ENCODE measurements at regions not wholly inside any gene's neighbourhood (a gene's known extent, or its start where the extent isn't known, plus 50 kb on each side); places are given as distances from the start of the nearest gene placed in this dataset.

GRCh38 chr2:180743401-180743800 is 237.0 kb upstream of the UBE2E3 start:
- DNase-seq: no peak
- no peaks in the 10 kb centered on the region for H3K9me3 ChIP-seq (ENCODE audit: control insufficient read depth, low read depth, low read length)
- no peaks in the 10 kb centered on the region for H3K36me3 ChIP-seq (ENCODE audit: control insufficient read depth, insufficient read depth, low read length)
- no peak overlapping the region for H3K27ac ChIP-seq (ENCODE audit: low read length)
- H3K4me3 ChIP-seq (ENCODE audit: low read length): no peak overlapping the region
- H3K4me1 ChIP-seq (ENCODE audit: control insufficient read depth, insufficient read depth, low read length): no peaks in the 10 kb centered on the region
- no peaks in the 10 kb centered on the region for H3K27me3 ChIP-seq (ENCODE audit: control insufficient read depth, insufficient read depth, low read length)
- WGBS (ENCODE audit: insufficient coverage, low lambda C conversion rate): 100% methylated on average over 1 of the region's 3 CpGs

GRCh38 chr2:180742801-180743200 is 237.6 kb upstream of the UBE2E3 start:
- no peaks in the 10 kb centered on the region for H3K4me1 ChIP-seq (ENCODE audit: control insufficient read depth, insufficient read depth, low read length)
- DNase-seq: no peak
- WGBS (ENCODE audit: insufficient coverage, low lambda C conversion rate): 31% methylated on average over 4 of the region's 4 CpGs
- H3K27ac ChIP-seq (ENCODE audit: low read length): no peak overlapping the region
- H3K36me3 ChIP-seq (ENCODE audit: control insufficient read depth, insufficient read depth, low read length): no peaks in the 10 kb centered on the region
- H3K9me3 ChIP-seq (ENCODE audit: control insufficient read depth, low read depth, low read length): no peaks in the 10 kb centered on the region
- H3K27me3 ChIP-seq (ENCODE audit: control insufficient read depth, insufficient read depth, low read length): no peaks in the 10 kb centered on the region
- no peak overlapping the region for H3K4me3 ChIP-seq (ENCODE audit: low read length)

GRCh38 chr2:180739070-180739469 is 241.3 kb upstream of the UBE2E3 start:
- Histone ChIP-seq H3K4me3 (ENCODE audit: low read length) (no peak overlapping the region), H3K27me3 (ENCODE audit: control insufficient read depth, insufficient read depth, low read length) (no peaks in the 10 kb centered on the region), H3K27ac (ENCODE audit: low read length) (no peak overlapping the region), H3K4me1 (ENCODE audit: control insufficient read depth, insufficient read depth, low read length) (no peaks in the 10 kb centered on the region), H3K36me3 (ENCODE audit: control insufficient read depth, insufficient read depth, low read length) (no peaks in the 10 kb centered on the region), H3K9me3 (ENCODE audit: control insufficient read depth, low read depth, low read length) (no peaks in the 10 kb centered on the region)
- WGBS (ENCODE audit: insufficient coverage, low lambda C conversion rate): no CpG with 5 or more reads among the region's 1 CpG
- DNase-seq: no peak

- H3K4me3 ChIP-seq (ENCODE audit: low read length): no peak overlapping the region
- no peaks in the 10 kb centered on the region for H3K9me3 ChIP-seq (ENCODE audit: control insufficient read depth, low read depth, low read length)
- H3K4me1 ChIP-seq (ENCODE audit: control insufficient read depth, insufficient read depth, low read length): no peaks in the 10 kb centered on the region
- DNase-seq: no peak
- no peaks in the 10 kb centered on the region for H3K36me3 ChIP-seq (ENCODE audit: control insufficient read depth, insufficient read depth, low read length)
- no peak overlapping the region for H3K27ac ChIP-seq (ENCODE audit: low read length)
- H3K27me3 ChIP-seq (ENCODE audit: control insufficient read depth, insufficient read depth, low read length): no peaks in the 10 kb centered on the region
- WGBS (ENCODE audit: insufficient coverage, low lambda C conversion rate): no CpG with 5 or more reads among the region's 2 CpGs
These were observed 244.6 kb upstream of the UBE2E3 start for GRCh38 chr2:180735799-180736198.

GRCh38 chr2:180734382-180734781 is 246.0 kb upstream of the UBE2E3 start:
- Histone ChIP-seq H3K4me3 (ENCODE audit: low read length) (no peak overlapping the region), H3K9me3 (ENCODE audit: control insufficient read depth, low read depth, low read length) (no peaks in the 10 kb centered on the region), H3K27ac (ENCODE audit: low read length) (no peak overlapping the region), H3K4me1 (ENCODE audit: control insufficient read depth, insufficient read depth, low read length) (no peaks in the 10 kb centered on the region), H3K36me3 (ENCODE audit: control insufficient read depth, insufficient read depth, low read length) (no peaks in the 10 kb centered on the region), H3K27me3 (ENCODE audit: control insufficient read depth, insufficient read depth, low read length) (no peaks in the 10 kb centered on the region)
- no peak for DNase-seq

- no peak for DNase-seq
- WGBS (ENCODE audit: insufficient coverage, low lambda C conversion rate): no CpG with 5 or more reads among the region's 1 CpG
- H3K4me3 ChIP-seq (ENCODE audit: low read length): no peak overlapping the region
- no peaks in the 10 kb centered on the region for H3K36me3 ChIP-seq (ENCODE audit: control insufficient read depth, insufficient read depth, low read length)
- H3K27me3 ChIP-seq (ENCODE audit: control insufficient read depth, insufficient read depth, low read length): no peaks in the 10 kb centered on the region
- no peaks in the 10 kb centered on the region for H3K4me1 ChIP-seq (ENCODE audit: control insufficient read depth, insufficient read depth, low read length)
- H3K9me3 ChIP-seq (ENCODE audit: control insufficient read depth, low read depth, low read length): no peaks in the 10 kb centered on the region
- no peak overlapping the region for H3K27ac ChIP-seq (ENCODE audit: low read length)
These were observed 247.1 kb upstream of the UBE2E3 start for GRCh38 chr2:180733330-180733729.

- no peak for DNase-seq
- Histone ChIP-seq H3K27ac (ENCODE audit: low read length) (no peak overlapping the region), H3K9me3 (ENCODE audit: control insufficient read depth, low read depth, low read length) (no peaks in the 10 kb centered on the region)
These were observed 248.1 kb upstream of the UBE2E3 start for GRCh38 chr2:180732337-180732736.

GRCh38 chr2:180730976-180731375 is 249.4 kb upstream of the UBE2E3 start:
- H3K4me1 ChIP-seq (ENCODE audit: control insufficient read depth, insufficient read depth, low read length): no peaks in the 10 kb centered on the region
- H3K27me3 ChIP-seq (ENCODE audit: control insufficient read depth, insufficient read depth, low read length): no peaks in the 10 kb centered on the region
- no peak overlapping the region for H3K27ac ChIP-seq (ENCODE audit: low read length)
- no peaks in the 10 kb centered on the region for H3K9me3 ChIP-seq (ENCODE audit: control insufficient read depth, low read depth, low read length)
- no CpG with 5 or more reads among the region's 2 CpGs for WGBS (ENCODE audit: insufficient coverage, low lambda C conversion rate)
- H3K4me3 ChIP-seq (ENCODE audit: low read length): no peak overlapping the region
- no peaks in the 10 kb centered on the region for H3K36me3 ChIP-seq (ENCODE audit: control insufficient read depth, insufficient read depth, low read length)
- no peak for DNase-seq

More at GRCh38 chr2:180732337-180732736, 248.1 kb upstream of the UBE2E3 start:
- H3K4me1 ChIP-seq (ENCODE audit: control insufficient read depth, insufficient read depth, low read length): no peaks in the 10 kb centered on the region
- no peaks in the 10 kb centered on the region for H3K27me3 ChIP-seq (ENCODE audit: control insufficient read depth, insufficient read depth, low read length)
- no CpG with 5 or more reads among the region's 3 CpGs for WGBS (ENCODE audit: insufficient coverage, low lambda C conversion rate)
- no peak overlapping the region for H3K4me3 ChIP-seq (ENCODE audit: low read length)
- no peaks in the 10 kb centered on the region for H3K36me3 ChIP-seq (ENCODE audit: control insufficient read depth, insufficient read depth, low read length)

- Histone ChIP-seq H3K4me3 (ENCODE audit: low read length) (no peak overlapping the region), H3K9me3 (ENCODE audit: control insufficient read depth, low read depth, low read length) (no peaks in the 10 kb centered on the region), H3K27ac (ENCODE audit: low read length) (no peak overlapping the region), H3K4me1 (ENCODE audit: control insufficient read depth, insufficient read depth, low read length) (no peaks in the 10 kb centered on the region), H3K27me3 (ENCODE audit: control insufficient read depth, insufficient read depth, low read length) (no peaks in the 10 kb centered on the region), H3K36me3 (ENCODE audit: control insufficient read depth, insufficient read depth, low read length) (no peaks in the 10 kb centered on the region)
- no peak for DNase-seq
- no CpG with 5 or more reads among the region's 2 CpGs for WGBS (ENCODE audit: insufficient coverage, low lambda C conversion rate)
These were observed 251.4 kb upstream of the UBE2E3 start for GRCh38 chr2:180728928-180729559.

- Histone ChIP-seq H3K4me3 (ENCODE audit: low read length) (no peak overlapping the region), H3K4me1 (ENCODE audit: control insufficient read depth, insufficient read depth, low read length) (no peaks in the 10 kb centered on the region), H3K27ac (ENCODE audit: low read length) (no peak overlapping the region), H3K36me3 (ENCODE audit: control insufficient read depth, insufficient read depth, low read length) (no peaks in the 10 kb centered on the region), H3K27me3 (ENCODE audit: control insufficient read depth, insufficient read depth, low read length) (no peaks in the 10 kb centered on the region), H3K9me3 (ENCODE audit: control insufficient read depth, low read depth, low read length) (no peaks in the 10 kb centered on the region)
- DNase-seq: no peak
- no CpG with 5 or more reads among the region's 3 CpGs for WGBS (ENCODE audit: insufficient coverage, low lambda C conversion rate)
These were observed 256.7 kb upstream of the UBE2E3 start for GRCh38 chr2:180723712-180724111.

GRCh38 chr2:180722551-180723239 is 257.7 kb upstream of the UBE2E3 start:
- H3K27ac ChIP-seq (ENCODE audit: low read length): no peak overlapping the region
- no peaks in the 10 kb centered on the region for H3K36me3 ChIP-seq (ENCODE audit: control insufficient read depth, insufficient read depth, low read length)
- H3K4me3 ChIP-seq (ENCODE audit: low read length): no peak overlapping the region
- no CpG with 5 or more reads among the region's 2 CpGs for WGBS (ENCODE audit: insufficient coverage, low lambda C conversion rate)
- H3K27me3 ChIP-seq (ENCODE audit: control insufficient read depth, insufficient read depth, low read length): no peaks in the 10 kb centered on the region
- no peaks in the 10 kb centered on the region for H3K9me3 ChIP-seq (ENCODE audit: control insufficient read depth, low read depth, low read length)
- DNase-seq: no peak
- no peaks in the 10 kb centered on the region for H3K4me1 ChIP-seq (ENCODE audit: control insufficient read depth, insufficient read depth, low read length)

Data from large intestine (tissue), 3 donors.